Prostate gland (tissue), 2 donors: ENCODE measurements at regions not wholly inside any gene's neighbourhood (a gene's known extent, or its start where the extent isn't known, plus 50 kb on each side); places are given as distances from the start of the nearest gene placed in this dataset.

Source experiments
- DNase-seq: peaks from one replicate; pipeline ENCODE4 v3.0.0-alpha.2; 2019; ENCODE audit warnings: low spot score
- H3K27ac ChIP-seq, 2 donors: fragments of 200-600 bp; sonication (generic); 2 replicates each; pipeline ENCODE4 v1.5.1; 2017 to 2019
- H3K27me3 ChIP-seq: fragments of 200-600 bp; sonication (generic); replicated peaks from 2 replicates; pipeline ENCODE4 v1.5.1; 2019; ENCODE audit not compliant: insufficient read depth
- H3K36me3 ChIP-seq, 2 donors: fragments of 200-600 bp; sonication (generic); 1 replicate in 1 of 2; 2 replicates in 1 of 2; pipeline versions ENCODE4 v1.5.1 to v1.8.1; 2017 to 2019
- H3K4me1 ChIP-seq: fragments of 200-600 bp; sonication (generic); replicated peaks from 2 replicates; pipeline ENCODE4 v1.5.1; 2019
- H3K4me3 ChIP-seq, 2 donors: fragments of 200-600 bp; sonication (generic); 2 replicates each; pipeline ENCODE4 v1.5.1; 2017 to 2019
- H3K9me3 ChIP-seq: fragments of 200-600 bp; sonication (generic); 2 replicates; pipeline ENCODE4 v1.5.1; 2017
- POLR2A ChIP-seq: fragments of 450-650 bp; IDR thresholded peaks from one replicate; pipeline ENCODE4 v1.6.1; 2016; ENCODE audit warnings: antibody characterized with exemption, mild to moderate bottlenecking
- POLR2AphosphoS5 ChIP-seq: sonication (generic); formaldehyde crosslinking; IDR thresholded peaks from one replicate; pipeline ENCODE4 v1.6.1; 2017; ENCODE audit warnings: antibody characterized with exemption
- WGBS: methylation state at CpG from one replicate; pipeline ENCODE4 v1.1.5; 2018; 5-methylcytosine and 5-hydroxymethylcytosine counted together
- intact Hi-C: fragments of 100-400 bp; cut with DNase I; formaldehyde crosslinking; loops from one replicate; pipeline ENCODE4 v1.14.2; 2022
- TF ChIP-seq, protein P1 (sequence below), 4 experiments: fragments of 200-600 bp in 2 of 4; fragments of 450-650 bp in 2 of 4; sonication (generic) in 2 of 4; IDR thresholded peaks; 1 replicate in 3 of 4; 2 replicates in 1 of 4; pipeline ENCODE4 v1.5.1; 2016 to 2019; ENCODE audit warnings: antibody characterized with exemption in 4 of 4, mild to moderate bottlenecking in 2 of 4, moderate library complexity in 2 of 4

DNA sequence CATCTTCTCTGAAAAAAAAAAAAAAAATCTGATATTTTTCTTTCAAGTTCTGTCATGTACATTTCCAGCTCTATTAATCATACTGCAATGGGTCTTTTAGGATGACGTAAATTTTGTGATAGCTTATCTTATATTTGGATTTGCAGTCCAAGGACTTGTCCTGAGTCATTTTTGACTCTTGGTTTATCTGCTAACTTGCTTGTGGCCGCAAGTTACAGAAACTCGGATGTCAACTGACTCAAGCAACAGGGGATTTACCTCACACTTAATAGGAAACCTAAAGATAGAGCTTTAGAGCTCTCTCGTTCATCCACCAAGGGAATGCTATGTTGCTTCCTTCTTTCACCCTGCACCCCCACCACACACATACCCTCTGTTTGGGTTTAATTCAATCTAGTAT is 1433.8 kb upstream of the TENM3 start:
- Histone ChIP-seq H3K4me1 (no peaks in the 10 kb centered on the region), H3K4me3 (no peak overlapping the region), H3K27ac (no peak overlapping the region), H3K9me3 (no peaks in the 10 kb centered on the region), H3K36me3 (no peaks in the 10 kb centered on the region), H3K27me3 (no peaks in the 10 kb centered on the region)
- TF ChIP-seq POLR2A (no peak), POLR2AphosphoS5 (no peak)
- TF ChIP-seq, protein P1, sequence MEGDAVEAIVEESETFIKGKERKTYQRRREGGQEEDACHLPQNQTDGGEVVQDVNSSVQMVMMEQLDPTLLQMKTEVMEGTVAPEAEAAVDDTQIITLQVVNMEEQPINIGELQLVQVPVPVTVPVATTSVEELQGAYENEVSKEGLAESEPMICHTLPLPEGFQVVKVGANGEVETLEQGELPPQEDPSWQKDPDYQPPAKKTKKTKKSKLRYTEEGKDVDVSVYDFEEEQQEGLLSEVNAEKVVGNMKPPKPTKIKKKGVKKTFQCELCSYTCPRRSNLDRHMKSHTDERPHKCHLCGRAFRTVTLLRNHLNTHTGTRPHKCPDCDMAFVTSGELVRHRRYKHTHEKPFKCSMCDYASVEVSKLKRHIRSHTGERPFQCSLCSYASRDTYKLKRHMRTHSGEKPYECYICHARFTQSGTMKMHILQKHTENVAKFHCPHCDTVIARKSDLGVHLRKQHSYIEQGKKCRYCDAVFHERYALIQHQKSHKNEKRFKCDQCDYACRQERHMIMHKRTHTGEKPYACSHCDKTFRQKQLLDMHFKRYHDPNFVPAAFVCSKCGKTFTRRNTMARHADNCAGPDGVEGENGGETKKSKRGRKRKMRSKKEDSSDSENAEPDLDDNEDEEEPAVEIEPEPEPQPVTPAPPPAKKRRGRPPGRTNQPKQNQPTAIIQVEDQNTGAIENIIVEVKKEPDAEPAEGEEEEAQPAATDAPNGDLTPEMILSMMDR (IDR thresholded peaks at IDR 0.05): no peak
- intact Hi-C loops: no loop called here
- 66% methylated on average over 4 of the region's 4 CpGs for WGBS
- no peak for DNase-seq

DNA sequence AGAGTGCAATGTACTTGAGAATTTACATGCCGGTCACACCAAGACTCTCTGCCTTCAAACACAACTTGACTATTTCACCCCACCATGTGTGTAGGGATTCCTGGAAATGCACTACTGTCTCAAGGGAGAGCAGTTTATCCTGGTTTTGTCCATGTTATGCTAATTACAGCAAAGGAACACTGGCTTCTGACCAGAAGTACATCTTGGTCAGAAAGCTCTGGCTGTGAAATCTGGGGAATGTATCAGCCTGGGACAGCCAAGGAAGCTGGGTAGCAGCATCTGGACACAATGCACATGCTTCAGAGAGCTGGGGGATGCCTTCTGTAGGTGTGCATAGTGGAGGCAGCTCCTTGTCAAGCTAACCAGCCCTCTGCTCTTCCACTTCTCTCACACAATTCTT is 1432.6 kb upstream of the TENM3 start:
- WGBS: 64% methylated on average over 1 of the region's 1 CpG
- no peaks in the 10 kb centered on the region for H3K4me1 ChIP-seq
- TF ChIP-seq, protein P1 (IDR thresholded peaks at IDR 0.05): no peak
- TF ChIP-seq POLR2A (no peak), POLR2AphosphoS5 (no peak)
- H3K27me3 ChIP-seq: no peaks in the 10 kb centered on the region
- no peak overlapping the region for H3K27ac ChIP-seq
- no peak for DNase-seq
- intact Hi-C loops: no loop called here
- no peak overlapping the region for H3K4me3 ChIP-seq
- H3K9me3 ChIP-seq: no peaks in the 10 kb centered on the region
- no peaks in the 10 kb centered on the region for H3K36me3 ChIP-seq

DNA sequence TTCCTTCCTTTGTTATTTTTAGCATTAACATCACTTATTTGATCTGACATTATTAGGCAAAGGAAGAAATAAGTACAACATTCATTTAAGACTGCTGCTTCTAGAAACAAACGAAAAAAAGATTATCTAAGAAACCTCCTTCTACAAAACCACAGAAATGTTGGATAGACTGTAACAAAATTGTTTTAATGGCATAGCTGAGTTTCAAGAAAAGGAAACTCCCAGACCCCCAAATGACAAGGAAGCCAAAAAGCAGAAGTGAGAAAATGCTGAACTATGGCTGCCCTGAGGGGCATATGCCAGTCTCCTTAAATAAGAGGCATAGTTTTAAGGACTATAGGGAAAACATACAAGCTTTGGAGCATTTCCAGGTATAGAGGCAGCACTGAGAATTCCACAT is 1431.6 kb upstream of the TENM3 start:
- WGBS: 0% methylated on average over 1 of the region's 1 CpG

DNA sequence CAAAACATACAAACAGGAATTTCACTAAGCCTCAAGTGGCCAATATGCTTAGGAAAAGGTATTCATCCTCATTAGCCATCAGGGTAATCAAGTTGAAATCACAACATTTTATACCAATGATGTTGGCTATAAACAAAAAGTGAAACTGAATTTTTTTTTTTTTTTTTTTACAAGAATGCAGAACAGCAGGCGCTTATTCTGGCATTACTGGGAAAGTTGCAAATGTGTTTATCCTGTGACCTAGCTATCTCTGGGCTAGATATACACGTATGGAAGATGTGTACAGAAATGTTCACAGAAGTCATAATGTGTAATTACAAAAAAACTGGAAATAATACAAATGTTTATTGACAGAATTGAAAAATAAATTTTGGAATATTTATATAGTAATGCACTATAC is 1430.4 kb upstream of the TENM3 start:
- Histone ChIP-seq H3K27me3 (no peaks in the 10 kb centered on the region), H3K4me1 (no peaks in the 10 kb centered on the region), H3K36me3 (no peaks in the 10 kb centered on the region), H3K9me3 (no peaks in the 10 kb centered on the region), H3K4me3 (no peak overlapping the region), H3K27ac (no peak overlapping the region)
- no peak for TF ChIP-seq POLR2A
- TF ChIP-seq, protein P1 (IDR thresholded peaks at IDR 0.05): no peak
- WGBS: 69% methylated on average over 2 of the region's 2 CpGs
- DNase-seq: no peak
- intact Hi-C loops: no loop called here

More for the DNA sequence above, 1431.6 kb upstream of the TENM3 start:
- no peaks in the 10 kb centered on the region for H3K27me3 ChIP-seq
- no peak overlapping the region for H3K4me3 ChIP-seq
- intact Hi-C loops: no loop called here
- no peak for DNase-seq
- TF ChIP-seq POLR2AphosphoS5: no peak
- TF ChIP-seq, protein P1 (IDR thresholded peaks at IDR 0.05): no peak
- no peak for TF ChIP-seq POLR2A
- no peaks in the 10 kb centered on the region for H3K36me3 ChIP-seq
- H3K9me3 ChIP-seq: no peaks in the 10 kb centered on the region
- no peaks in the 10 kb centered on the region for H3K4me1 ChIP-seq
- H3K27ac ChIP-seq: no peak overlapping the region

DNA sequence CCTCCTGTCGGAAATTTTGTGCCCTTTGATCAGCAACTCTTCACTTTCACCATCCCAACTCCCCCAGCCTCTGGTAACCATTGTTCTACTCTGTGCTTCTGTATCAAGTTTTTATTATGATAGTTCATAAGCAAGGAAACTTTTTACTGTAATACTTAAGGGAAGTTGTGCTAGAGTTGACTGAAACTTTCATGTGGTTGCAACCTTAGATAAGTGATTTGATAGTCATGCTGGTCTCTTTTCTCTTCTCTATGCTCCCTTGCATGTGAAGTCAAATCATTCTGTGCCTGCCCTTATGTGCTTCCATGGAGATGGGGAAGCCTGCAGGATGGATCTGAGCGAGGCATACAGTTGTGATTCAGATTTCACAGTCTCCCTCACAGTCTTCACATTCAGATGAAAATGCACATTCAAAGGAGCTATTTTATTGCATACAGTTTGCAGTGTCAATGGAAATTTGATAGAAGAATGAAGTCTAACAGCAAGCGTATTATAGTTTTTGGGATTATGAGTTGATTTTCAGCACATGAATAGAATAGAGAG is 1428.3 kb upstream of the TENM3 start:
- H3K27me3 ChIP-seq: no peaks in the 10 kb centered on the region
- no peaks in the 10 kb centered on the region for H3K36me3 ChIP-seq
- 89% methylated on average over 3 of the region's 3 CpGs for WGBS
- no peaks in the 10 kb centered on the region for H3K9me3 ChIP-seq
- intact Hi-C loops: no loop called here
- no peak for DNase-seq
- no peak overlapping the region for H3K4me3 ChIP-seq
- no peaks in the 10 kb centered on the region for H3K4me1 ChIP-seq
- TF ChIP-seq POLR2A: no peak
- TF ChIP-seq, protein P1 (IDR thresholded peaks at IDR 0.05): no peak
- no peak for TF ChIP-seq POLR2AphosphoS5
- H3K27ac ChIP-seq: no peak overlapping the region
